SK-N-SH treated with all-trans-retinoic acid at 6 μM for 48 hours (cell line): ENCODE measurements at regions not wholly inside any gene's neighbourhood (a gene's known extent, or its start where the extent isn't known, plus 50 kb on each side); places are given as distances from the start of the nearest gene placed in this dataset.
A peak's percentile ranks its signal among the peaks of the same experiment; 100 is the strongest.

Source experiments
- ATAC-seq: fragments of 200-7000 bp; cut with Tn5 transposase; 3 replicates; pipeline ENCODE4 v1.9.1; 2020; ENCODE audit warnings: mild to moderate bottlenecking, moderate library complexity
- ARNTL ChIP-seq: fragments of 450-650 bp; formaldehyde crosslinking; IDR thresholded peaks from 2 replicates; pipeline ENCODE4 v1.5.0; 2020; ENCODE audit warnings: low read depth, mild to moderate bottlenecking, moderate library complexity, borderline replicate concordance
- BACH2 ChIP-seq: fragments of 250-450 bp; sonication (Bioruptor Pico); IDR thresholded peaks from 2 replicates; pipeline ENCODE4 v1.9.0; 2021; ENCODE audit warnings: mild to moderate bottlenecking, borderline replicate concordance
- CREB5 ChIP-seq: fragments of 250-450 bp; sonication (Bioruptor Pico); IDR thresholded peaks from 2 replicates; pipeline ENCODE4 v1.5.1; 2020; ENCODE audit warnings: low read depth, mild to moderate bottlenecking, moderate library complexity
- CSDC2 ChIP-seq: fragments of 250-450 bp; sonication (Bioruptor Pico); IDR thresholded peaks from 2 replicates; pipeline ENCODE4 v1.5.0; 2020; ENCODE audit warnings: mild to moderate bottlenecking, moderate library complexity
- CSRNP3 ChIP-seq: fragments of 250-450 bp; sonication (Bioruptor Pico); IDR thresholded peaks from 2 replicates; pipeline ENCODE4 v1.5.1; 2021; ENCODE audit warnings: mild to moderate bottlenecking, moderate library complexity
- ESRRG ChIP-seq: fragments of 250-450 bp; sonication (Bioruptor Pico); IDR thresholded peaks from 2 replicates; pipeline ENCODE4 v1.6.1; 2021; ENCODE audit warnings: mild to moderate bottlenecking
- GLIS3 ChIP-seq: fragments of 250-450 bp; sonication (Bioruptor Pico); IDR thresholded peaks from 2 replicates; pipeline ENCODE4 v1.5.0; 2020; ENCODE audit warnings: mild to moderate bottlenecking, moderate library complexity
- ISL1 ChIP-seq: fragments of 250-450 bp; sonication (Bioruptor Pico); IDR thresholded peaks from 2 replicates; pipeline ENCODE4 v2.1.2; 2022; ENCODE audit warnings: mild to moderate bottlenecking, moderate library complexity
- OSR1 ChIP-seq: fragments of 250-450 bp; sonication (Bioruptor Pico); IDR thresholded peaks from 2 replicates; pipeline ENCODE4 v1.8.0; 2022; ENCODE audit warnings: moderate library complexity, mild to moderate bottlenecking, inconsistent platforms
- PATZ1 ChIP-seq: fragments of 250-450 bp; sonication (Bioruptor Pico); IDR thresholded peaks from 2 replicates; pipeline ENCODE4 v1.8.0; 2020; ENCODE audit warnings: mild to moderate bottlenecking, moderate library complexity, borderline replicate concordance
- POU6F1 ChIP-seq: fragments of 250-450 bp; sonication (Bioruptor Pico); IDR thresholded peaks from 2 replicates; pipeline ENCODE4 v1.8.0; 2021; ENCODE audit warnings: low read depth, mild to moderate bottlenecking, moderate library complexity, borderline replicate concordance
- PPARA ChIP-seq: fragments of 250-450 bp; sonication (Bioruptor Pico); IDR thresholded peaks from 2 replicates; pipeline ENCODE4 v1.5.0; 2020; ENCODE audit warnings: mild to moderate bottlenecking, borderline replicate concordance
- RARB ChIP-seq: fragments of 250-450 bp; sonication (Bioruptor Pico); IDR thresholded peaks from 2 replicates; pipeline ENCODE4 v1.8.0; 2021; ENCODE audit warnings: mild to moderate bottlenecking, moderate library complexity
- SNAI2 ChIP-seq: fragments of 250-450 bp; sonication (Bioruptor Pico); IDR thresholded peaks from 2 replicates; pipeline ENCODE4 v1.5.0; 2020; ENCODE audit warnings: mild to moderate bottlenecking, moderate library complexity
- TCF4 ChIP-seq: fragments of 250-450 bp; sonication (Bioruptor Pico); IDR thresholded peaks from 2 replicates; pipeline ENCODE4 v1.8.0; 2021; ENCODE audit warnings: mild to moderate bottlenecking, moderate library complexity, borderline replicate concordance
- TOX ChIP-seq: fragments of 250-450 bp; sonication (Bioruptor Pico); IDR thresholded peaks from 2 replicates; pipeline ENCODE4 v1.8.0; 2021; ENCODE audit warnings: mild to moderate bottlenecking, moderate library complexity, borderline replicate concordance
- TSHZ2 ChIP-seq: fragments of 250-450 bp; sonication (Bioruptor Pico); IDR thresholded peaks from 2 replicates; pipeline ENCODE4 v1.5.0; 2020; ENCODE audit warnings: mild to moderate bottlenecking, moderate library complexity
- ZC3H10 ChIP-seq: fragments of 250-450 bp; sonication (Bioruptor Pico); IDR thresholded peaks from 2 replicates; pipeline ENCODE4 v1.5.1; 2021; ENCODE audit warnings: mild to moderate bottlenecking, moderate library complexity
- ZFP3 ChIP-seq: fragments of 250-450 bp; sonication (Bioruptor Pico); IDR thresholded peaks from 2 replicates; pipeline ENCODE4 v1.5.0; 2020; ENCODE audit warnings: mild to moderate bottlenecking, moderate library complexity
- ZFP30 ChIP-seq: fragments of 450-650 bp; formaldehyde crosslinking; IDR thresholded peaks from 2 replicates; pipeline ENCODE4 v1.5.0; 2022; ENCODE audit warnings: mild to moderate bottlenecking, moderate library complexity
- ZNF565 ChIP-seq: fragments of 450-650 bp; formaldehyde crosslinking; conservative IDR thresholded peaks from 2 replicates; pipeline ENCODE4 v1.5.0; 2020; ENCODE audit warnings: low read depth, mild to moderate bottlenecking, moderate library complexity
- ZNF70 ChIP-seq: fragments of 450-650 bp; formaldehyde crosslinking; IDR thresholded peaks from 2 replicates; pipeline ENCODE4 v1.5.0; 2020; ENCODE audit warnings: mild to moderate bottlenecking, moderate library complexity
- ZNF8 ChIP-seq: fragments of 450-650 bp; formaldehyde crosslinking; IDR thresholded peaks from 2 replicates; pipeline ENCODE4 v1.5.0; 2020; ENCODE audit warnings: mild to moderate bottlenecking, moderate library complexity

GRCh38 chr4:185914583-185915199 lies 102.7 kb upstream of the SORBS2 start:
- ATAC-seq, result no peak; the same call in 2 of the 3 replicates

More at GRCh38 chr4:185914583-185915199, 102.7 kb upstream of the SORBS2 start:
- TF ChIP-seq ZFP3 (CRISPR knock-in tag), result peak; percentile 65; the same call in 1 of the 2 replicates
- no peak for TF ChIP-seq POU6F1
- TF ChIP-seq ZNF8 (CRISPR knock-in tag), result no peak
- TF ChIP-seq PATZ1 (CRISPR knock-in tag), result peak; percentile 42; the same call in 1 of the 2 replicates
- peak; percentile 95 for TF ChIP-seq ISL1 (CRISPR knock-in tag)
- no peak for TF ChIP-seq BACH2 (CRISPR knock-in tag)
- TF ChIP-seq GLIS3 (CRISPR knock-in tag), result peak; percentile 49
- no peak for TF ChIP-seq CSDC2 (CRISPR knock-in tag)
- 0 out of 2 replicates have a peak, but pooled peaks have one; percentile 57 for TF ChIP-seq SNAI2
- no peak; the same call in 1 of the 2 replicates for TF ChIP-seq CSRNP3
- no peak for TF ChIP-seq RARB (CRISPR knock-in tag)
- peak; percentile 76 for TF ChIP-seq TSHZ2 (CRISPR knock-in tag)
- no peak for TF ChIP-seq ZFP30 (CRISPR knock-in tag)
- no peak for TF ChIP-seq ZC3H10
- TF ChIP-seq PPARA, result no peak
- TF ChIP-seq ESRRG, result 0 out of 2 replicates have a peak, but pooled peaks have one; percentile 68
- TF ChIP-seq ZNF565, result no peak
- no peak for TF ChIP-seq ZNF70 (CRISPR knock-in tag)
- no peak for TF ChIP-seq OSR1 (CRISPR knock-in tag)
- no peak for TF ChIP-seq TOX
- peak; percentile 68 for TF ChIP-seq TCF4
- TF ChIP-seq CREB5 (CRISPR knock-in tag), result peak; percentile 92
- TF ChIP-seq ARNTL (CRISPR knock-in tag), result no peak
